ENCODE measurements at regions not wholly inside any gene's neighbourhood (a gene's known extent, or its start where the extent isn't known, plus 50 kb on each side); places are given as distances from the start of the nearest gene placed in this dataset.

DNA sequence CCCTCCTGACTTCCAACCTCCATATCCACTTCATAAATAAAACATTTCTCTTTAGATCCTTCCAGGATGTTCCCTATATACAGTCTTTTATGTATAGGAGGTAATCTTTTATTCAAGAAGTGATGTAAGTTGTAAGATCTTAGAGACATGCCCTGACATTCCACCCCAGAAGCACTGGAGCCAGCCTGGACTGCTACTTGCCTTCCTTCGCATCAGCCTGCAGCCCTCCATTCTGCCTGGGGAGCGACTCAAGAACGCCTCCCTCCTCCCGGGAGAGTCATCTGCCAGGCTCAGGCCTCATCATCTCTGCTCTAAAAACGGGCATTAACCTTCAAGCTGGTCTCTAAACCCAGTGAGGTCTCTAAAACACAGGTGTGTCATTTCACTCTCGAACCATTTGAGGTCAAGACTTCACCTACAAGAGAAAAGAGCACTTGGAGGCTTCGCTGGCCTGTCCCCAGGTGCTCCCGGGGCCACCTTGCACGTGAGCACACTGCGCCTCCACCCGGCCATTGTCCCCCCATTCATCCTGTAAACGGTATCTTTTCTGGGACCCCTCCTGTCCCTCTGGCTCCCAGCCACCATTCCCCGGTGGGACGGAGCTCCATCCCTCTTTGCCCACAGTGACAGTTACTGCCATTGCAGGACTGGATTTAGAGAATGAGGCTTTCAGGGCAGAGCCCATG lies 107.5 kb upstream of the PDE10A start:
- TF ChIP-seq, protein P1, sequence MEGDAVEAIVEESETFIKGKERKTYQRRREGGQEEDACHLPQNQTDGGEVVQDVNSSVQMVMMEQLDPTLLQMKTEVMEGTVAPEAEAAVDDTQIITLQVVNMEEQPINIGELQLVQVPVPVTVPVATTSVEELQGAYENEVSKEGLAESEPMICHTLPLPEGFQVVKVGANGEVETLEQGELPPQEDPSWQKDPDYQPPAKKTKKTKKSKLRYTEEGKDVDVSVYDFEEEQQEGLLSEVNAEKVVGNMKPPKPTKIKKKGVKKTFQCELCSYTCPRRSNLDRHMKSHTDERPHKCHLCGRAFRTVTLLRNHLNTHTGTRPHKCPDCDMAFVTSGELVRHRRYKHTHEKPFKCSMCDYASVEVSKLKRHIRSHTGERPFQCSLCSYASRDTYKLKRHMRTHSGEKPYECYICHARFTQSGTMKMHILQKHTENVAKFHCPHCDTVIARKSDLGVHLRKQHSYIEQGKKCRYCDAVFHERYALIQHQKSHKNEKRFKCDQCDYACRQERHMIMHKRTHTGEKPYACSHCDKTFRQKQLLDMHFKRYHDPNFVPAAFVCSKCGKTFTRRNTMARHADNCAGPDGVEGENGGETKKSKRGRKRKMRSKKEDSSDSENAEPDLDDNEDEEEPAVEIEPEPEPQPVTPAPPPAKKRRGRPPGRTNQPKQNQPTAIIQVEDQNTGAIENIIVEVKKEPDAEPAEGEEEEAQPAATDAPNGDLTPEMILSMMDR (IDR thresholded peaks at IDR 0.05): no peak
- no peak for TF ChIP-seq POLR2AphosphoS5 (IDR thresholded peaks at IDR 0.05; ENCODE audit: low read depth, low read length)
- TF ChIP-seq, protein P2, sequence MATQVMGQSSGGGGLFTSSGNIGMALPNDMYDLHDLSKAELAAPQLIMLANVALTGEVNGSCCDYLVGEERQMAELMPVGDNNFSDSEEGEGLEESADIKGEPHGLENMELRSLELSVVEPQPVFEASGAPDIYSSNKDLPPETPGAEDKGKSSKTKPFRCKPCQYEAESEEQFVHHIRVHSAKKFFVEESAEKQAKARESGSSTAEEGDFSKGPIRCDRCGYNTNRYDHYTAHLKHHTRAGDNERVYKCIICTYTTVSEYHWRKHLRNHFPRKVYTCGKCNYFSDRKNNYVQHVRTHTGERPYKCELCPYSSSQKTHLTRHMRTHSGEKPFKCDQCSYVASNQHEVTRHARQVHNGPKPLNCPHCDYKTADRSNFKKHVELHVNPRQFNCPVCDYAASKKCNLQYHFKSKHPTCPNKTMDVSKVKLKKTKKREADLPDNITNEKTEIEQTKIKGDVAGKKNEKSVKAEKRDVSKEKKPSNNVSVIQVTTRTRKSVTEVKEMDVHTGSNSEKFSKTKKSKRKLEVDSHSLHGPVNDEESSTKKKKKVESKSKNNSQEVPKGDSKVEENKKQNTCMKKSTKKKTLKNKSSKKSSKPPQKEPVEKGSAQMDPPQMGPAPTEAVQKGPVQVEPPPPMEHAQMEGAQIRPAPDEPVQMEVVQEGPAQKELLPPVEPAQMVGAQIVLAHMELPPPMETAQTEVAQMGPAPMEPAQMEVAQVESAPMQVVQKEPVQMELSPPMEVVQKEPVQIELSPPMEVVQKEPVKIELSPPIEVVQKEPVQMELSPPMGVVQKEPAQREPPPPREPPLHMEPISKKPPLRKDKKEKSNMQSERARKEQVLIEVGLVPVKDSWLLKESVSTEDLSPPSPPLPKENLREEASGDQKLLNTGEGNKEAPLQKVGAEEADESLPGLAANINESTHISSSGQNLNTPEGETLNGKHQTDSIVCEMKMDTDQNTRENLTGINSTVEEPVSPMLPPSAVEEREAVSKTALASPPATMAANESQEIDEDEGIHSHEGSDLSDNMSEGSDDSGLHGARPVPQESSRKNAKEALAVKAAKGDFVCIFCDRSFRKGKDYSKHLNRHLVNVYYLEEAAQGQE (IDR thresholded peaks at IDR 0.05; ENCODE audit: insufficient read depth in 1 of 2, low read depth in 2 of 2, low read length in 1 of 2): no peak
- no peak for TF ChIP-seq TCF7L2 (IDR thresholded peaks at IDR 0.05; ENCODE audit: low read depth, low read length)
- no peak for TF ChIP-seq SIN3A (IDR thresholded peaks at IDR 0.05; ENCODE audit: borderline replicate concordance, insufficient read depth, low read depth, low read length)

All from Panc1 (cell line).